HEK293 (cell line): ENCODE measurements at regions not wholly inside any gene's neighbourhood (a gene's known extent, or its start where the extent isn't known, plus 50 kb on each side); places are given as distances from the start of the nearest gene placed in this dataset.

Experiments
- TF ChIP-seq, protein P1 (sequence below): fragments of 450-650 bp; formaldehyde crosslinking; IDR thresholded peaks from 2 replicates; pipeline ENCODE4 v1.5.1; 2016; ENCODE audit warnings: missing biosample characterization, missing genetic modification characterization
- TF ChIP-seq, protein P2 (sequence below): fragments of 450-650 bp; formaldehyde crosslinking; IDR thresholded peaks from 2 replicates; pipeline ENCODE4 v1.5.1; 2016; ENCODE audit warnings: missing biosample characterization, missing genetic modification characterization

DNA sequence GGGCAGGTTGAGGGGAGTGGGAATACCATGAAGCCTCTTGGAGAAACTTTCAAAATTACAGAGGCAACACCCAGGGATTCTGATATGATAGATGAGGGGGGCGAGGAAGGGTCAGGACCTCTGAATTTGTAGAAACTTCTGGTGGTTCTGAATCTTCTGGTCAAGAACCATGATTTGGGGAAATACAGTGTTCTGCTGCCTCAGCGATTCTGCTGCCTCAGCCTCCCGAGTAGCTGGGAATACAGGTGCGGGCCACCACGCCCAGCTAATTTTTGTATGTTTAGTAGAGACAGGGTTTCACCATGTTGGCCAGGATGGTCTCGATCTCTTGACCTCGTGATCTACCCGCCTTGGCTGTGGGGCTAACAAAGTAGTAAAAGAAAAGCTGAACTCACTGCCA, 70.4 kb downstream of the MAGEF1 start:
- TF ChIP-seq, protein P1, sequence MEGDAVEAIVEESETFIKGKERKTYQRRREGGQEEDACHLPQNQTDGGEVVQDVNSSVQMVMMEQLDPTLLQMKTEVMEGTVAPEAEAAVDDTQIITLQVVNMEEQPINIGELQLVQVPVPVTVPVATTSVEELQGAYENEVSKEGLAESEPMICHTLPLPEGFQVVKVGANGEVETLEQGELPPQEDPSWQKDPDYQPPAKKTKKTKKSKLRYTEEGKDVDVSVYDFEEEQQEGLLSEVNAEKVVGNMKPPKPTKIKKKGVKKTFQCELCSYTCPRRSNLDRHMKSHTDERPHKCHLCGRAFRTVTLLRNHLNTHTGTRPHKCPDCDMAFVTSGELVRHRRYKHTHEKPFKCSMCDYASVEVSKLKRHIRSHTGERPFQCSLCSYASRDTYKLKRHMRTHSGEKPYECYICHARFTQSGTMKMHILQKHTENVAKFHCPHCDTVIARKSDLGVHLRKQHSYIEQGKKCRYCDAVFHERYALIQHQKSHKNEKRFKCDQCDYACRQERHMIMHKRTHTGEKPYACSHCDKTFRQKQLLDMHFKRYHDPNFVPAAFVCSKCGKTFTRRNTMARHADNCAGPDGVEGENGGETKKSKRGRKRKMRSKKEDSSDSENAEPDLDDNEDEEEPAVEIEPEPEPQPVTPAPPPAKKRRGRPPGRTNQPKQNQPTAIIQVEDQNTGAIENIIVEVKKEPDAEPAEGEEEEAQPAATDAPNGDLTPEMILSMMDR (tag by site-specific recombination) = no peak
- TF ChIP-seq, protein P2, sequence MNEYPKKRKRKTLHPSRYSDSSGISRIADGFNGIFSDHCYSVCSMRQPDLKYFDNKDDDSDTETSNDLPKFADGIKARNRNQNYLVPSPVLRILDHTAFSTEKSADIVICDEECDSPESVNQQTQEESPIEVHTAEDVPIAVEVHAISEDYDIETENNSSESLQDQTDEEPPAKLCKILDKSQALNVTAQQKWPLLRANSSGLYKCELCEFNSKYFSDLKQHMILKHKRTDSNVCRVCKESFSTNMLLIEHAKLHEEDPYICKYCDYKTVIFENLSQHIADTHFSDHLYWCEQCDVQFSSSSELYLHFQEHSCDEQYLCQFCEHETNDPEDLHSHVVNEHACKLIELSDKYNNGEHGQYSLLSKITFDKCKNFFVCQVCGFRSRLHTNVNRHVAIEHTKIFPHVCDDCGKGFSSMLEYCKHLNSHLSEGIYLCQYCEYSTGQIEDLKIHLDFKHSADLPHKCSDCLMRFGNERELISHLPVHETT (tag by site-specific recombination) = no peak
